ENCODE measurements at regions not wholly inside any gene's neighbourhood (a gene's known extent, or its start where the extent isn't known, plus 50 kb on each side); places are given as distances from the start of the nearest gene placed in this dataset.

GRCh38 chr19:31461814-31462539 lies 112.7 kb upstream of the TSHZ3 start:
- TF ChIP-seq EZH2 (optimal IDR thresholded peaks at IDR 0.05; ENCODE audit: low read depth, low read length) (no peak), CTCF (IDR thresholded peaks at IDR 0.05; ENCODE audit: low read length) (no peak)

Measured in MM.1S (cell line).